A549 (cell line): ENCODE measurements at regions not wholly inside any gene's neighbourhood (a gene's known extent, or its start where the extent isn't known, plus 50 kb on each side); places are given as distances from the start of the nearest gene placed in this dataset.

Experiments
- POLR2A ChIP-seq: IDR thresholded peaks from 2 replicates; pipeline ENCODE4 v1.6.1; 2012; ENCODE audit warnings: mild to moderate bottlenecking, low read length
- RFX5 ChIP-seq: fragments of 450-650 bp; IDR thresholded peaks from 2 replicates; pipeline ENCODE4 v1.7.1; 2014; ENCODE audit warnings: antibody characterized with exemption, mild to moderate bottlenecking, moderate library complexity

DNA sequence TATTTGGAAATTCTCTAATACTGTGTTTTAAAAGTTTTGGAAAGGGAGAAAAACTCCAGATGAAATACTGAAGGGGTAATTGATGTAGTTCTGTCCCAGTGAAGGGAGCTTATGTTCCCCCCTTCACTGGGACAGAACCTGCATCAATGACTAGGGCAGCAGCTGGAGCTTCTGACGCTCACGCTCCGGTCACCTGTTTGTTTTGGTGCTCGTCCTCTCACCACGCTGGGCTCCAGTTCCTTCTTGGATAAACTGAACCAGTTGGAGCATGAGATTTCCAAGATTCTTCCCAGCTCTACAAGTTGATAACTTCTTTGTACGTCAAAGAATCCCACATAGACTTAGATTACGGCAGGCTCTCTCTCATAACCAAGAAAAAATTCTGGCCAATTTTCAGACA, 51.4 kb upstream of the HNRNPU start:
- TF ChIP-seq RFX5 (no peak), POLR2A (no peak)
